ENCODE measurements at regions not wholly inside any gene's neighbourhood (a gene's known extent, or its start where the extent isn't known, plus 50 kb on each side); places are given as distances from the start of the nearest gene placed in this dataset.

GRCh38 chr6:143601504-143601903 is 76.3 kb upstream of the PHACTR2 start:
- Histone ChIP-seq H3K36me3 (ENCODE audit: low read depth) (no peaks in the 10 kb centered on the region), H3K9me3 (no peaks in the 10 kb centered on the region), H3K4me1 (ENCODE audit: low read depth) (no peaks in the 10 kb centered on the region), H3K4me3 (no peak overlapping the region)
- intact Hi-C loops (cut with DNase I, micrococcal nuclease) = no loop called here
- no peak for ATAC-seq
- DNase-seq = no peak
- TF ChIP-seq, protein P1, sequence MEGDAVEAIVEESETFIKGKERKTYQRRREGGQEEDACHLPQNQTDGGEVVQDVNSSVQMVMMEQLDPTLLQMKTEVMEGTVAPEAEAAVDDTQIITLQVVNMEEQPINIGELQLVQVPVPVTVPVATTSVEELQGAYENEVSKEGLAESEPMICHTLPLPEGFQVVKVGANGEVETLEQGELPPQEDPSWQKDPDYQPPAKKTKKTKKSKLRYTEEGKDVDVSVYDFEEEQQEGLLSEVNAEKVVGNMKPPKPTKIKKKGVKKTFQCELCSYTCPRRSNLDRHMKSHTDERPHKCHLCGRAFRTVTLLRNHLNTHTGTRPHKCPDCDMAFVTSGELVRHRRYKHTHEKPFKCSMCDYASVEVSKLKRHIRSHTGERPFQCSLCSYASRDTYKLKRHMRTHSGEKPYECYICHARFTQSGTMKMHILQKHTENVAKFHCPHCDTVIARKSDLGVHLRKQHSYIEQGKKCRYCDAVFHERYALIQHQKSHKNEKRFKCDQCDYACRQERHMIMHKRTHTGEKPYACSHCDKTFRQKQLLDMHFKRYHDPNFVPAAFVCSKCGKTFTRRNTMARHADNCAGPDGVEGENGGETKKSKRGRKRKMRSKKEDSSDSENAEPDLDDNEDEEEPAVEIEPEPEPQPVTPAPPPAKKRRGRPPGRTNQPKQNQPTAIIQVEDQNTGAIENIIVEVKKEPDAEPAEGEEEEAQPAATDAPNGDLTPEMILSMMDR (IDR thresholded peaks at IDR 0.05) = no peak

DNA sequence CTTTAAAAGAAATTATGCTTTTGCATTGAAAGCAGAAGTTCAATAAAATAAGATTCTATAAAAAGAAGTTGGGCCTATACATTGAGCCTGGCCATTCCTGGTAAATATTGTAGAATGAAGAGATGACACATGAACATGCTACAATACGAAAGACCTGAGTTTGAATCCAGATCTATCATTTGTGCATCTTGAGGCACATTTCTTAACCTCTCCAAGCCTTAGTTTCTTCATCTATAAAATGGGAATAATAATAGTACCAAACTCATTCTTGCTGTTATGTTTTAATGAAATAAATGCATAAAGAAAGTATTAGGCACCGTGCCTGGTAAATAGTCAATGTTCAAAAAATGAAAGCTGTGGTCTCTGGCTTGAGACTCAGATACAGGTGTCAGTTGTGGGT is 76.9 kb upstream of the PHACTR2 start:
- no peak overlapping the region for H3K4me3 ChIP-seq
- intact Hi-C loops (cut with DNase I, micrococcal nuclease) = no loop called here
- no peaks in the 10 kb centered on the region for H3K4me1 ChIP-seq (ENCODE audit: low read depth)
- no peaks in the 10 kb centered on the region for H3K9me3 ChIP-seq
- TF ChIP-seq, protein P1 (IDR thresholded peaks at IDR 0.05) = no peak
- H3K36me3 ChIP-seq (ENCODE audit: low read depth) = no peaks in the 10 kb centered on the region
- DNase-seq = no peak
- no peak for ATAC-seq

- DNase-seq = no peak
- intact Hi-C loops (cut with DNase I, micrococcal nuclease) = no loop called here
- TF ChIP-seq, protein P1 (IDR thresholded peaks at IDR 0.05) = no peak
- Histone ChIP-seq H3K9me3 (no peaks in the 10 kb centered on the region), H3K4me1 (ENCODE audit: low read depth) (peaks cover 6% of the 10 kb centered on the region), H3K36me3 (ENCODE audit: low read depth) (no peaks in the 10 kb centered on the region), H3K4me3 (no peak overlapping the region)
- peak; percentile 43 for ATAC-seq
Measured at GRCh38 chr6:143598466-143599080, 79.2 kb upstream of the PHACTR2 start.

- H3K4me3 ChIP-seq = no peak overlapping the region
- ATAC-seq (no peak), DNase-seq (no peak)
- intact Hi-C loops (cut with DNase I, micrococcal nuclease) = no loop called here
- no peaks in the 10 kb centered on the region for H3K36me3 ChIP-seq (ENCODE audit: low read depth)
- H3K9me3 ChIP-seq = no peaks in the 10 kb centered on the region
- peaks cover 6% of the 10 kb centered on the region for H3K4me1 ChIP-seq (ENCODE audit: low read depth)
- TF ChIP-seq, protein P1 (IDR thresholded peaks at IDR 0.05) = no peak
Measured at GRCh38 chr6:143596866-143597265, 80.9 kb upstream of the PHACTR2 start.

GRCh38 chr6:143595251-143596036 is 82.3 kb upstream of the PHACTR2 start:
- ATAC-seq (no peak), DNase-seq (no peak)
- no peaks in the 10 kb centered on the region for H3K36me3 ChIP-seq (ENCODE audit: low read depth)
- H3K4me1 ChIP-seq (ENCODE audit: low read depth) = peaks cover 6% of the 10 kb centered on the region
- no peaks in the 10 kb centered on the region for H3K9me3 ChIP-seq
- intact Hi-C loops (cut with DNase I, micrococcal nuclease) = no loop called here
- no peak overlapping the region for H3K4me3 ChIP-seq
- TF ChIP-seq, protein P1 (IDR thresholded peaks at IDR 0.05) = no peak

All from mucosa of descending colon (tissue), 3 donors.